ENCODE measurements at regions not wholly inside any gene's neighbourhood (a gene's known extent, or its start where the extent isn't known, plus 50 kb on each side); places are given as distances from the start of the nearest gene placed in this dataset.

- no peaks in the 10 kb centered on the region for H3K4me1 ChIP-seq (ENCODE audit: control insufficient read depth in 1 of 2, insufficient read depth in 2 of 2, low read length in 2 of 2)
- H3K36me3 ChIP-seq (ENCODE audit: control insufficient read depth in 1 of 2, insufficient read depth in 2 of 2, low read length in 2 of 2), result no peaks in the 10 kb centered on the region
- no peak for ATAC-seq
- no TSS peak for BruUV-seq (replicated peaks)
- intact Hi-C loops (cut with micrococcal nuclease), result no loop called here
- no peak overlapping the region for H3K27ac ChIP-seq (ENCODE audit: low read depth, low read length)
- no peaks in the 10 kb centered on the region for H3K9me3 ChIP-seq (ENCODE audit: control insufficient read depth in 1 of 2, insufficient read depth in 1 of 2, low read depth in 1 of 2, low read length in 2 of 2)
- H3K4me3 ChIP-seq (replicated peaks in 1 of 2; ENCODE audit: low read depth in 1 of 2, low read length in 2 of 2), result no peak overlapping the region
- no peaks in the 10 kb centered on the region for H3K9me2 ChIP-seq (ENCODE audit: insufficient read depth)
- H2AFZ ChIP-seq (ENCODE audit: low read depth, low read length, poor library complexity, severe bottlenecking), result no peak overlapping the region
- H3K9ac ChIP-seq (ENCODE audit: low read length), result no peak overlapping the region
- RAD21 ChIA-PET (ENCODE audit: low non-redundant PET in 1 of 2, low total read pairs in 2 of 2, uncharacterized antibody in 2 of 2, unreplicated experiment in 2 of 2), result no interaction called here
- DNase-seq (ENCODE audit: low read depth, low spot score), result no peak
- no peak for TF ChIP-seq EZH2 (IDR thresholded peaks at IDR 0.05)
- no peak for TF ChIP-seq CEBPB (IDR thresholded peaks at IDR 0.05; ENCODE audit: low read depth)
- no peak for TF ChIP-seq SIN3A (IDR thresholded peaks at IDR 0.05; ENCODE audit: low read depth)
- TF ChIP-seq POLR2A (IDR thresholded peaks at IDR 0.05; ENCODE audit: borderline replicate concordance, extremely low read depth, insufficient read depth, insufficient read length), result no peak
- TF ChIP-seq, protein P1, sequence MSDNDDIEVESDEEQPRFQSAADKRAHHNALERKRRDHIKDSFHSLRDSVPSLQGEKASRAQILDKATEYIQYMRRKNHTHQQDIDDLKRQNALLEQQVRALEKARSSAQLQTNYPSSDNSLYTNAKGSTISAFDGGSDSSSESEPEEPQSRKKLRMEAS (IDR thresholded peaks at IDR 0.05), result no peak
- no peak for TF ChIP-seq ATF3 (IDR thresholded peaks at IDR 0.05)
- no peak for TF ChIP-seq FOSL1 (IDR thresholded peaks at IDR 0.05; ENCODE audit: low read depth)
- TF ChIP-seq EGR1 (IDR thresholded peaks at IDR 0.05; ENCODE audit: low read depth), result no peak
- no peak for TF ChIP-seq ZNF274 (IDR thresholded peaks at IDR 0.05; ENCODE audit: low read depth, low read length)
- TF ChIP-seq SP1 (IDR thresholded peaks at IDR 0.05; ENCODE audit: low read depth), result no peak
- no peak for TF ChIP-seq POLR2AphosphoS5 (IDR thresholded peaks at IDR 0.05; ENCODE audit: low read depth, low read length)
- TF ChIP-seq JUND (IDR thresholded peaks at IDR 0.05), result no peak
- peaks cover 49% of the 10 kb centered on the region for H3K27me3 ChIP-seq (ENCODE audit: insufficient read depth, low read length)
- H4K20me1 ChIP-seq (ENCODE audit: insufficient read depth), result no peaks in the 10 kb centered on the region
- POLR2A ChIA-PET, result no interaction called here
- CTCF ChIA-PET, result no interaction called here
- no peaks in the 10 kb centered on the region for H3K79me2 ChIP-seq (ENCODE audit: insufficient read depth, low read length)
- H3K4me2 ChIP-seq (ENCODE audit: low read length), result no peak overlapping the region
These were observed 602.1 kb downstream of the SOX6 start for GRCh38 chr11:15754221-15754620.

- H3K27ac ChIP-seq (ENCODE audit: low read depth, low read length), result no peak overlapping the region
- no peak for ATAC-seq
- no TSS peak for BruUV-seq (replicated peaks)
- TF ChIP-seq CEBPB (IDR thresholded peaks at IDR 0.05; ENCODE audit: low read depth) (no peak), SRF (IDR thresholded peaks at IDR 0.05; ENCODE audit: low read depth) (no peak), YY1 (IDR thresholded peaks at IDR 0.05; ENCODE audit: extremely low read depth, insufficient replicate concordance, low read depth, low read length) (no peak), ZBTB33 (IDR thresholded peaks at IDR 0.05; ENCODE audit: extremely low read depth, insufficient replicate concordance, low read length) (no peak), JUND (IDR thresholded peaks at IDR 0.05) (no peak), RAD21 (IDR thresholded peaks at IDR 0.05; ENCODE audit: low read depth) (no peak), TCF7L2 (IDR thresholded peaks at IDR 0.05; ENCODE audit: borderline replicate concordance, extremely low read depth, insufficient read depth, insufficient read length) (no peak)
- TF ChIP-seq, protein P2, sequence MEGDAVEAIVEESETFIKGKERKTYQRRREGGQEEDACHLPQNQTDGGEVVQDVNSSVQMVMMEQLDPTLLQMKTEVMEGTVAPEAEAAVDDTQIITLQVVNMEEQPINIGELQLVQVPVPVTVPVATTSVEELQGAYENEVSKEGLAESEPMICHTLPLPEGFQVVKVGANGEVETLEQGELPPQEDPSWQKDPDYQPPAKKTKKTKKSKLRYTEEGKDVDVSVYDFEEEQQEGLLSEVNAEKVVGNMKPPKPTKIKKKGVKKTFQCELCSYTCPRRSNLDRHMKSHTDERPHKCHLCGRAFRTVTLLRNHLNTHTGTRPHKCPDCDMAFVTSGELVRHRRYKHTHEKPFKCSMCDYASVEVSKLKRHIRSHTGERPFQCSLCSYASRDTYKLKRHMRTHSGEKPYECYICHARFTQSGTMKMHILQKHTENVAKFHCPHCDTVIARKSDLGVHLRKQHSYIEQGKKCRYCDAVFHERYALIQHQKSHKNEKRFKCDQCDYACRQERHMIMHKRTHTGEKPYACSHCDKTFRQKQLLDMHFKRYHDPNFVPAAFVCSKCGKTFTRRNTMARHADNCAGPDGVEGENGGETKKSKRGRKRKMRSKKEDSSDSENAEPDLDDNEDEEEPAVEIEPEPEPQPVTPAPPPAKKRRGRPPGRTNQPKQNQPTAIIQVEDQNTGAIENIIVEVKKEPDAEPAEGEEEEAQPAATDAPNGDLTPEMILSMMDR (IDR thresholded peaks at IDR 0.05 in 2 of 3, conservative IDR thresholded peaks at IDR 0.05 in 1 of 3; ENCODE audit: borderline replicate concordance in 1 of 3, insufficient read depth in 1 of 3, low read depth in 2 of 3, low read length in 2 of 3), result no peak
These were observed 599.2 kb downstream of the SOX6 start for GRCh38 chr11:15757048-15757698.

More at GRCh38 chr11:15757048-15757698, 599.2 kb downstream of the SOX6 start:
- Histone ChIP-seq H3K36me3 (ENCODE audit: control insufficient read depth in 1 of 2, insufficient read depth in 2 of 2, low read length in 2 of 2) (no peaks in the 10 kb centered on the region), H2AFZ (ENCODE audit: low read depth, low read length, poor library complexity, severe bottlenecking) (no peak overlapping the region), H3K27me3 (ENCODE audit: insufficient read depth, low read length) (peaks cover 45% of the 10 kb centered on the region), H3K4me1 (ENCODE audit: control insufficient read depth in 1 of 2, insufficient read depth in 2 of 2, low read length in 2 of 2) (no peaks in the 10 kb centered on the region), H3K9me2 (ENCODE audit: insufficient read depth) (no peaks in the 10 kb centered on the region), H4K20me1 (ENCODE audit: insufficient read depth) (no peaks in the 10 kb centered on the region), H3K4me3 (replicated peaks in 1 of 2; ENCODE audit: low read depth in 1 of 2, low read length in 2 of 2) (no peak overlapping the region), H3K9me3 (ENCODE audit: control insufficient read depth in 1 of 2, insufficient read depth in 1 of 2, low read depth in 1 of 2, low read length in 2 of 2) (no peaks in the 10 kb centered on the region), H3K79me2 (ENCODE audit: insufficient read depth, low read length) (no peaks in the 10 kb centered on the region), H3K9ac (ENCODE audit: low read length) (no peak overlapping the region), H3K4me2 (ENCODE audit: low read length) (no peak overlapping the region)
- ChIA-PET RAD21 (ENCODE audit: low non-redundant PET in 1 of 2, low total read pairs in 2 of 2, uncharacterized antibody in 2 of 2, unreplicated experiment in 2 of 2) (no interaction called here), POLR2A (no interaction called here), CTCF (no interaction called here)
- no peak for DNase-seq (ENCODE audit: low read depth, low spot score)
- intact Hi-C loops (cut with micrococcal nuclease), result no loop called here

All from HCT116 (cell line).